Heart left ventricle (tissue), 13 donors: ENCODE measurements at regions not wholly inside any gene's neighbourhood (a gene's known extent, or its start where the extent isn't known, plus 50 kb on each side); places are given as distances from the start of the nearest gene placed in this dataset.

Experiments
- POLR2A ChIP-seq, 2 donors: fragments of 450-650 bp; IDR thresholded peaks; one replicate each; pipeline ENCODE4 v1.6.1; 2017; ENCODE audit warnings: antibody characterized with exemption in 2 of 2, mild to moderate bottlenecking in 2 of 2, moderate library complexity in 2 of 2
- TF ChIP-seq, protein P1 (sequence below), 12 donors: fragments of 200-600 bp; sonication (generic) in 4 of 12; IDR thresholded peaks; one replicate each; pipeline versions ENCODE4 v1.5.0 to v1.8.0; 2018 to 2022; ENCODE audit warnings: antibody characterized with exemption in 12 of 12, mild to moderate bottlenecking in 5 of 12
- donor health status: ischemic (EF 13 %, LVEDD 7.1; RV severe dilation, severe dysfunction).
- donor health status: DM: no; HTN: yes; CAD: no.
- donor health status: DM: no; HTN: no; CAD: no.
- donor health status: ischemic (EF 25% LVEDD 6.9; RV normal size, moderate dysfunction).
- donor health status: ischemic (EF 25% LVEDD 5.7; RV mildly dilated, moderate dysfunction).
- donor health status: ischemic (EF 35%, LVEDD 5.7; RV mildly dilated, moderate dysfunction).
- donor health status: nonischemic (EF 11% LVEDD 7.7; RV severe dilation, severe dysfunction).
- donor health status: DM: yes; HTN: yes; CAD: no.
- donor health status: PGD.
- donor health status: ischemic (EF 29% LVEDD 5.4; RV normal size, mild dysfunction).
- donor health status: nonischemic (EF 23%, LVEDD 6.1; RV moderate dilation, normal function).

DNA sequence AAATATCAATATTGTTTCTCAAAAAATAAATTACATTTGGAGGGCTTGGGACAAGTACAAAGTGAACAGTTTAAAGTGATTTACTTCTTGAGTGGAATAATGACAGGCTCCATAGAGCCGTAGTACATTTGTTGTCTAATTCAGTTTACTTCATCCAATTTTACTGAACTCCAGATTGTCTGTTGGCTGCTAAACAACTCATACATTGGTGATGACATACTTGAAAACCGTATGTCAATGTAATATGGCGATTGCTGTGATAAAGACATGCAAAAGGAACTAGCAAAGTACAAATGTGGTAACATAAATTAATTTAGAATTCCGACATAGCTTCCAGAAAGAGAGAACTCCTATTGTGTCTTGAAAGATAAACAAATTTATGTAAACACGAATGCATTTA lies 1197.5 kb upstream of the CDH18 start:
- TF ChIP-seq, protein P1, sequence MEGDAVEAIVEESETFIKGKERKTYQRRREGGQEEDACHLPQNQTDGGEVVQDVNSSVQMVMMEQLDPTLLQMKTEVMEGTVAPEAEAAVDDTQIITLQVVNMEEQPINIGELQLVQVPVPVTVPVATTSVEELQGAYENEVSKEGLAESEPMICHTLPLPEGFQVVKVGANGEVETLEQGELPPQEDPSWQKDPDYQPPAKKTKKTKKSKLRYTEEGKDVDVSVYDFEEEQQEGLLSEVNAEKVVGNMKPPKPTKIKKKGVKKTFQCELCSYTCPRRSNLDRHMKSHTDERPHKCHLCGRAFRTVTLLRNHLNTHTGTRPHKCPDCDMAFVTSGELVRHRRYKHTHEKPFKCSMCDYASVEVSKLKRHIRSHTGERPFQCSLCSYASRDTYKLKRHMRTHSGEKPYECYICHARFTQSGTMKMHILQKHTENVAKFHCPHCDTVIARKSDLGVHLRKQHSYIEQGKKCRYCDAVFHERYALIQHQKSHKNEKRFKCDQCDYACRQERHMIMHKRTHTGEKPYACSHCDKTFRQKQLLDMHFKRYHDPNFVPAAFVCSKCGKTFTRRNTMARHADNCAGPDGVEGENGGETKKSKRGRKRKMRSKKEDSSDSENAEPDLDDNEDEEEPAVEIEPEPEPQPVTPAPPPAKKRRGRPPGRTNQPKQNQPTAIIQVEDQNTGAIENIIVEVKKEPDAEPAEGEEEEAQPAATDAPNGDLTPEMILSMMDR (IDR thresholded peaks at IDR 0.05), result no peak
- TF ChIP-seq POLR2A (IDR thresholded peaks at IDR 0.05), result no peak
